Gastrocnemius medialis (tissue), 4 donors: ENCODE measurements at regions not wholly inside any gene's neighbourhood (a gene's known extent, or its start where the extent isn't known, plus 50 kb on each side); places are given as distances from the start of the nearest gene placed in this dataset.

Experiments
- CTCF ChIP-seq, 5 experiments: fragments of 450-650 bp in 3 of 5; fragments of 200-600 bp in 2 of 5; sonication (generic) in 2 of 5; IDR thresholded peaks in 4 of 5; conservative IDR thresholded peaks in 1 of 5; 1 replicate in 4 of 5; 2 replicates in 1 of 5; pipeline ENCODE4 v1.5.1; 2016 to 2019; ENCODE audit warnings: antibody characterized with exemption in 5 of 5, mild to moderate bottlenecking in 3 of 5, moderate library complexity in 3 of 5
- POLR2A ChIP-seq, 2 donors: fragments of 450-650 bp; IDR thresholded peaks; one replicate each; pipeline ENCODE4 v1.6.1; 2017; ENCODE audit warnings: antibody characterized with exemption in 2 of 2, mild to moderate bottlenecking in 2 of 2, moderate library complexity in 2 of 2

- no peak for TF ChIP-seq POLR2A (IDR thresholded peaks at IDR 0.05)
- no peak for TF ChIP-seq CTCF (IDR thresholded peaks at IDR 0.05 in 4 of 5, conservative IDR thresholded peaks at IDR 0.05 in 1 of 5)
Observed at GRCh38 chr13:37229931-37230330, 124.5 kb upstream of the CSNK1A1L start.
